ENCODE measurements at regions not wholly inside any gene's neighbourhood (a gene's known extent, or its start where the extent isn't known, plus 50 kb on each side); places are given as distances from the start of the nearest gene placed in this dataset.
"Not testable (repeated sequence)": the region's sequence is repeated elsewhere in the genome, so short reads cannot be mapped to it uniquely, and the experiment has no call there.

DNA sequence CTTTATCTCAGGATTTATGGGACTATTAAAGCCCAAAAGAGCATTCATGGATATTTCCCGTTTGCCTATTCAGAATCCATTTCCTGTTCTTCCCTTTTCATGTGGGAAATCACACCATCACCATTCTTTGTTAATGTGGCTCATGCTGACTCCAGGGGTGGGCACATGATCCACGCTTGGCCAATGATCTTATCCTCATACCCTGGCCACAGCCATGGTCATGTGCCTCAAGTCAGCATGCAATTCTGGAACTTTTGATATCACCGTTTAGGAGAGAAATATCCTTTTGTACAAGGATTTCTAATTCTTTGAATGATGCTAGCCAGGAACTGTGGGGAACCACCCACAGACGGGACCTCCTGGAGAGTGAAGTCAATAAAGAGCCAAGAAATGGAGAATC lies 272.2 kb downstream of the PRELID2 start:
- DNase-seq, result no peak

DNA sequence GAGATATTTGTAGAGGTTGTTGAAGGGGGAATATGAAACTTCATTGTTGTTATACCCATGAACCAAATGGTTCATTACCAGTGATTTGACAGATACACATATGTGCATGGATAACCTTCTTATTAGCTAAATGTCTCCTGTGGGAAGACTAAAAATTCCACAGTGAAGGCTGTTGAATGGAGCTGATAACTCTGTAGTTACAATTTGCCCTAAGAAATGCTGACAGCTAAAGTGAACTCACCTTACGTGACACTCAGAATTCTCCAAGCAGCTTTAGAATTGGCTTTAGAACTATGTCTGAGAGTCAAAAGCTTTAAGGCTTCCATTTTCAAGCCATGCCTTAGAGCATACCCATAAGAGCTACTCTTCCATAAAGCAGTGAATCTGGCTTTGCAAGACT lies 276.9 kb downstream of the PRELID2 start:
- no peak for DNase-seq

DNA sequence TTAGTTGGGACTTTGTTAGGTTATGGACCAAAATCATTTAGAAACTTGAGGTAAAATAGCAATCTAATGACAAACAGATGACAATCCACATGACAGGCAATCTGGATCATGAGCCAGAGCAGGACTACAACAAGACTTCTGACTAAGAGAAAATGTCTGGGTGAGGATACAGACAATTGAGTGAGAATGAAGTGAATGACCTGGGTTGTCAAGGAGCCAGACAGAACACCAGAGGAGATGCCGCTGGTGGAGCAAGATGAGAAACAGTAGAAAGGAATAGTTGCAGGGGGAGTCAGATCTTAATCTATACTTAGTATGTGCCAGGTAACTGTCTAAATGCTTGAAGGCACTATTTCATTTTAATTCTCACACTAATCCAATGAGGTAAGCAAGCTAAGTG lies 277.8 kb downstream of the PRELID2 start:
- no peak for DNase-seq

DNA sequence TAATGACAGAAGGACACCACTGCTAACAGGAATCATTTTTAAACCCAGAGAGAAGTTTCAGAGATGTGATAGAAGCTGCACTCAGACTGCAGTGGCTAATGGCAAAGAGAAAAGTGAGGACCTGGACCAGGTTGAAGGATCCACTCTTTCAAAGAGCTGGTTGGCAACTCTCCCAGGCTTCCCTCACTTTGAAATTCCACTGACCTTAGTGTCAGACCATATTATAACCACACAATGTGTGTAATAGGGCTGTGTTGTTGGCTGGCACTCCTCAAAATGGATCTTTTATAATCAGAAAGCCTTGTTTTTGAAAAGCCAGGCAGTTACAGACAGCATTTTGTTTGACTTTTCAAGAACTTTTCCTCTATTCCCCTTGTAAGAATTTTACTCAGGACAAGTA lies 280.7 kb downstream of the PRELID2 start:
- no peak for DNase-seq

DNA sequence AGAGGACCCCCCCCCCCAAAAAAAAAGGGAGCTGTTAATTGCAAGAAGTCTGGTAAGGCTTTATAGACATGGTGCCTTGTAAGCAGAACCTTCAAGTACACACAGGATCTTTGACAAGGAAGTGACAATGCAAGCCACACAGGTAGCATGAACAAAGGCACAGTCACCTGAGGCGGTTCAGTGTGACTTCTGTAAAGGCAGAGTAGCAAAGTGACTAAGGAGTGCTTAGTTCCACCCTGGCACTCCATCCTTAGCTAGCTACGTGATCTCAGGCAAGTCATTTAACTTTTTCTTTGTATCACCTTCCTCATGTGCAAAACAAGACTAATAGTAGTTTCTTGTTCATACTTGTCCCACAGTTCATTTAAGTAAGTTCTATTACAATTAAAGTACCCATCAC lies 282.0 kb downstream of the PRELID2 start:
- DNase-seq, result no peak

DNA sequence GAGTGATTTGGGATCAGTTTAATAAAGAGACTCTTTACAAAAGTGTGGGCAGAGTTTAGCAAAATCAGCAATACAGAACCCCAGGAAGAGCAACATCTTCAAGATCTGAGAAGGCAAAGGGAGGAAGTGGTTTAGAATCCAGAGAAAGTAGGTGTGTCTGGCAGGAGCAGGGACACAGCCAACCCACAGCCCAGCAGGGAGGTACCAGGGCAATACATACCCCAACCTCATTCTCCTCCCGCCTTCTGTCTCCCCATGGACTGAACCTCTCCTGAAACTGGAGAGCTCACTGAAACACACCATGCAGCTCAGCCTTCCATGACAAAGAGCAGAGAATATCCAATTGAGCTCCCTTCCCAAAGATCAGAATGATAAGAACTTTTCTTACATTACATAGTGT lies 283.4 kb downstream of the PRELID2 start:
- no peak for DNase-seq

DNA sequence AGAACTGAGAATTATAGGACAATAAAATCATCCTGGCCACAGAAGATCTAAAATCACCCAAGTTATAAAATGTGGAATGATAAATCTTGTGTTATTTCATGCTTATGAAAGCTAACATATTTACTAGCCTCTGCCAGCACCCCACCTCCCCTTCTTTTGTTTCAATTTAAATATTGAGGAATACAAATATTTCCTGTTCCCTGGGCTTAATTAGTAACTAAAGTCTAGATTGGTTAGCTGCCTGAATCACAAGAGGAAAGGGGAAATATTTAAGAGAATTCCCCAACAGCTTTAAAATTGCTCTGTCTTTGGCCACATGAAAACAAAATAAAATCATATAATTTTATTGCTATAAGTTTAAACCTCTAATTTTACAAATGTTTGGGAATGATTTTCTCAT lies 287.0 kb downstream of the PRELID2 start:
- no peak for DNase-seq

DNA sequence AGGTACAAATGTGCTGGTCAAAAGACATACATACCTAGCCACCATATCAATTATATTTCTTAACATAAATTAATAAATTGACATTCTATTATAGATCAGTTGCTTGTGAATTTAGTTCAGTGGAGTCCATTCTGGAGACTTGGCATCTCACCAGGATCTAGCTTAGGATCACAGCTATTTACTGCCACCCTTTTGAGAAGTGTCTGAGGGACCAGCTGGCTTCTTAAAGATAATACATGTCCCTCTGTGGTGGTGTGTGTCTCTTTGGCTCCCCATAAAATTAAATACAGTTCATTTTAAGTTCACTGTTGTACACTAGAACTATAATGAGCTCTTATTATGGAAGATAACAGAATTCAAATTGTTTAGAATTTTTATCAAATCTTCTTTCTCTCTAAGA lies 290.7 kb downstream of the PRELID2 start:
- DNase-seq, result no peak

DNA sequence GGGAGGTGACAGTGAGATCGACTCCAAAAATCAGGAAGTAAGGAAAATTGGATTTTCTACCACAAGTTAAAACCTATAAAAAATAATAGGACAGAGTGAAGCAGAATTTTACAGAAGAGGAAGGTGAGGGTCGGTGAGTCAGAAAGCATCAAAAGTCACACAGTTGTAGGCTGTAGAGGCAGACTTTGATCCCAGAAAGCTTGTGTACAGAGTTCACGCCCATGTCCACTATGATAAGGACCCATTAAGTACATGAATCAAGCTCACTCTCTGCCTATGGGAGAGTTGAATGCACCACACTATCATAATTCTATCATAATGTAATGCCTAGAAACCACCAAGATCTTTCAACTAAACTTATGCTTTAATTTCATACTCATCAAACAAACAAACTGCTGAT lies 291.2 kb downstream of the PRELID2 start:
- DNase-seq, result no peak

DNA sequence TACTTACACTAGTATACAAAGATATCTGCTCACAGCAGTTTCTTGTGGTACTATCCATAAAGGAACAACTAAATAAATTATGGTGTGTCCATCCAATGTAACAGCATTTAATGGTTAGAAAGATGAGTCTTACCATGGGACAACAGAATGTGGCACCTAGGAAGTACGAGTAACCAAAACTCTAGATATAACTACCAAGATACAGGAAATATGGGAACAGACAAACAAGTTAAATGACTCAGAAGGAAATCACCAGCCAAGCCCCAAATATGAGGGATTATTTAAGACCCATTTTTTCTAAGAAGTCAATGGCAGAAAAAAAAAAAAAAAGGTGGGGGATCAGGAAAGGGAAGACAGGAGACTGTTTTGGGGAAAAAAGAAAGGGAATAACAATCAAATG lies 294.8 kb downstream of the PRELID2 start:
- no peak for DNase-seq

DNA sequence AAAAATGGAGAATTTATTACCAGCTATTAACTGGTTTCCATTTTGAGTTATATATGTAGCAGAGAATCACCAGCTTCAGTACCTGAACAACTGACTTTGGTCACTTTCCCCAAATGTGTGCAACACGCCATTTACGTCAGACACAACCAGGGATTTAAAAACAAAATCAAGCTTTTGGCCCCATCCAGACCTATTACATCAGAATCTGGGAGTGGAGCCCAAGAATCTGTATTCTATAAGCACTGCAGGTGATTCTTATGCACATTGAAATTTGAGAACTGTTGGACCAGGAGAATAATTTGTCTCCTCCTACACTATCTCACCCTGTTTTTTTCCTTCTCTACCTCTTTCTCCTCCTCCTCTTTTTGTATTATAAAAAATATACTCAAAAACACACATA lies 295.9 kb downstream of the PRELID2 start:
- no peak for DNase-seq

DNA sequence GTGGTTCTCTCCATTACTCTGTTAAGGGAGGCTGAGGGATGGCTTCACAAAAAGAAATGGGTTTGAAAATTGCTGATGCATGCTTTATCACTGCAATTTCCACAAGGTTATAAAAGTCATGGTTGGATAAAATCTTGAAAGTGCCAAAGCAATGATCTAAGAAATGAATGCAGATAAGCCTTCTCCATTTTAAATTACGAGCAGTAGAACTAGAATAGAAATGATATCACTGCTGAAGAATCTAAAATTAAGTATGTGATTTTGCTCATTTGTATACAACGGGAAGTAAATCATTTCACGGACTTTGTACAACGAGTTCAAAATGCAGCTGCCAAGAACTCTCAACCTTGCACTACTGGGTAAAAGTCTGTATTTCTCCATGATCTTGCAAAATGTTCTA lies 299.0 kb downstream of the PRELID2 start:
- no peak for DNase-seq

DNA sequence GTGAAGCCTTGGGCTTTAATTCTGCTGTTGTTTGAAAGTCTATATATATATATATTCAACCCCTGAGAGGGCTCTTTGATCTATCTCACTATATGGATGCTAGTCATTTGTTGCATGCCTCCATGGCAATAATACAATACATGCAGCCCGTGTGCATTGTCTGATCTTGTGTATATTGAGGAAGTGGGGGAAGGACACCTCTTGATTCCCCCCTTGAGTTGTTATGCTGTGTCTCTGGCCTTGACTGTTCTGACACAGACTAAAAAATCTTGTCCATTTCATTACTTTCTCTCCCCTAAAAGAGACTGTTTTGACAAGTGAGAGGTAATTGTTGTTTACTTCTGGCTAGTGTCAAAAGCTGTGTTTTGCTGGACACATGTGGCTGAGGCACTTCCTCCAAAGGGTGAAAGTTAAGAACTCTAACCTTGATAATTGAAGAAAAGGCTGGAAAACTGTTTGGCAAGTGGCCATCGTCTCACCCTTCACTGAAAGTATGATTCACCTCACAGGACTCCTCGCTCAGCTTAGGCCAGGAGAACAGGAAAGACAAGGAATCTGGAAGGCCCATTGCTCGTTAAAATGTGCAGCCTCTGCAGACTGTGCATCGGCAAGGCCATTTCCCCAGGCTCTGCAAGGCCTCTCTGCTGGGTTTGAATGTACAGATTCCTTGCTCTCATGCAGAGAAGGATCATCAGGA lies 304.0 kb downstream of the PRELID2 start:
- DNase-seq, result no peak

DNA sequence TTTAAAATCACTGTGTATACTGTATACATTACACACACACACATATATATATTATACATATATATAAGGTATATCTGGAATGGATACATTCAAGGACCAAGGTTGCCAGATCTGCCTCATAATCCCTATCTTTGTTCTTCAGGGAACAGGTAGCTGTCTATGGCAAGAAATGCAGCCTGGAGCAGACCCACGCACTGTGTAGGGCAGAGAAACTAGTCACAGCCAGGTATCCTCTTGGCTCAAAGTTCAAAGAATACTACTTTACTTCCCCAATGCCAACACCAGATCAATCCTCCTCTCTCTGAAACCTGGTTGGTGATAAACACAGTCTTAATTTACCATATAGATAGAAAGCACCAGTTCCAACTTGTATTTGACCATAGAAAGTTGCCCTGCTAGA lies 313.6 kb downstream of the PRELID2 start:
- no peak for DNase-seq

DNA sequence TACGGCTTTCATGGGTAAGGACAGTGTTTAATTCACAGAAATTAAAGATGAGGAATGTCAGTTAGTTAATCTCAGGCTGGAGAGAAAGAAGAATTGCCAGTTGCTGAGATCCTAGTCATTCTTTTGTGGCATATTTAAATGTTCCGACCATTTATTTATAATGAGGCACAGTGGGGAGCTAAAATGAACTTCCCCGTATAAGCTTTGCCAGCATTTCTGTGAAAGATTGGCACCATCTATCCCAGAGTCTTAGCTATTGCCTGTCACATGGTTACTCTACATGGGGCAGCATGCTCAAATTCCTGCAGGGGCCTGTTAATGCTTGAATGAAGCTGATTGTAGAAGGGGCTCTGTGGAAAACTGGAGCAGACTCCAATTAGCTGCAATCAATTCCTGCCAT lies 314.1 kb downstream of the PRELID2 start:
- DNase-seq, result no peak

DNA sequence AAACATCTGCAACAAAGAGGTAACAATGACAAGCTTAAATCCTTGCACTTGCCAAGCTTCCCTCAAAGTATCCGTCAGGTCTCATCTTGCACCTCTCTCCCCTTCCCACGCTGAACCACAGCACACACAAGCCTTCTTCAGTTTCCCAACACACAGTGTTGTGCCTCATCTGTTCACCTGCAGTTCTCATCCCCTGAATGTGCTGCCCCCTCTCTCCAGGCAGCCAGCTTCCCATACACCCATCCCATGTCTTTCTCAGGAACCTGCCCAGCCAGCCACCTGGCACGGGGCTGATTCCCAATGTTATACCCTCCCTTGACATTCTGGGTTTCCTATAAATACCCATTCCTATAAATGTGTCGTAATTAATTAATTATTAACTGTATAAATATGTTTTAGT lies 314.8 kb downstream of the PRELID2 start:
- no peak for DNase-seq

DNA sequence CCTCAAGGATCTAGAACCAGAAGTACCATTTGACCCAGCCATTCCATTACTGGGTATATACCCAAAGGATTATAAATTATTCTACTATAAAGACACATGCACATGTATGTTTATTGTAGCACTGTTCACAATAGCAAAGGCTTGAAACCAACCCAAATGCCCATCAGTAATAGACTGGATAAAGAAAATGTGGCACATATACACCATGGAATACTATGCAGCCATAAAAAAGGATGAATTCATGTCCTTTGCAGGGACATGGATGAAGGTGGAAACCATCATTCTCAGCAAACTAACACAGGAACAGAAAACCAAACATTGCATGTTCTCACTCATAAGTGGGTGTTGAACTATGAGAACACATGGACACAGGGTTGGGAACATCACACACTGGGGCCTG lies 317.6 kb downstream of the PRELID2 start:
- not testable (repeated sequence) for DNase-seq

DNA sequence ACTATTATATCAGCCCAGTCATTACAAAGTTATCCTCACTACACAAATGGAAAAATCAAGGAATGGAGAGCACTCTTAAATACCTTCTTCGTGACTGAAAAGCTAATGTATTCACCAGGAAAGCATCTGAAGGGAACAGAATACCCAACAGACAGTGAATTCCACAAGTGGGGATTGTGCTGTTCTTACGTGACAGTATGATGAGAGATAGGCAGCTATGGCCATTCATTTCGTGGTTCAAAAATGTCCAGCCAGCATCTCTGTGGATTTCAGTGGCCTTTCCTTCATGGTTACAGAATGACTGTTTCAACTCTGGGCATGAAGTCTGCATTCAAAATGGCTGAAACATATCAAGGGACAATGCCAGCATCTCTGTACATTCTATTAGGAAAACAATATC lies 323.8 kb downstream of the PRELID2 start:
- DNase-seq, result no peak

DNA sequence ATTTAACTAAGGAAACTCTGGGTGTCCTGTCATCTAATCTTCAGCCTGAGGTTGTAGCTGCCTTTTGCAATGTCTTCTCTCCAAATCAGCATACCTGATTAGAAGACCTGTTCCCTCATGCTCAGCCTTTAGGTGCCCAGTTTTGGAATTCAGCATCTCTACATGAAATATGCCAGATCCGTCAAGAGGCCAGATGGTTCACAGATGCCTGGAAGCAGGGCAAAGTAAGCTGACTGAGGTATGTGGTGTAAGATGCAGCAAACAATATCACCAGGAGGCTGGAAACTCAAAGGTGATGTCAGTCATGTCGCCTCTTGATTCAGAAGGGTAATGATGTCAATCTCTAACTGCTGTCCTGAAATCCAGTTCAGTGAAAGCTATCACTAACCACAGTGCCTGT lies 324.4 kb downstream of the PRELID2 start:
- DNase-seq, result no peak

DNA sequence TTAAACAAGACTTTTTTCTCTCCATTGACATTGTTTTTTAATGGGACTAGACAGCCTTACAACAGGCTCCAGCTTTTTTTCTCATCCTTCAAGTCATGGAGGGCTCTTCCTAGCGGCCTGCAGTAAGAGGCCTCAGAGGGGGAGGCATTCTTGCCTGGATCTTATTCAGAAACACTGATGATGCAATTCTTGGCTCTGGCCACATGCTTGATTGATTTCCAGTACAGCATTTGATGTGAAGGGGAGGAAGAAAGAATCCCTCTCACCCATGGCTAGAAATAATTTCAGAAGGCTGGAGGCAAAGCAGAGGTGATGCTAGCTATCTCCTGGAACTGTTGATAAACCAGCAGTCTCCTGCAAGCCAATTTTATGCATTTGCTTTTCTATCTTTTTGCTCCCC lies 324.8 kb downstream of the PRELID2 start:
- no peak for DNase-seq

DNA sequence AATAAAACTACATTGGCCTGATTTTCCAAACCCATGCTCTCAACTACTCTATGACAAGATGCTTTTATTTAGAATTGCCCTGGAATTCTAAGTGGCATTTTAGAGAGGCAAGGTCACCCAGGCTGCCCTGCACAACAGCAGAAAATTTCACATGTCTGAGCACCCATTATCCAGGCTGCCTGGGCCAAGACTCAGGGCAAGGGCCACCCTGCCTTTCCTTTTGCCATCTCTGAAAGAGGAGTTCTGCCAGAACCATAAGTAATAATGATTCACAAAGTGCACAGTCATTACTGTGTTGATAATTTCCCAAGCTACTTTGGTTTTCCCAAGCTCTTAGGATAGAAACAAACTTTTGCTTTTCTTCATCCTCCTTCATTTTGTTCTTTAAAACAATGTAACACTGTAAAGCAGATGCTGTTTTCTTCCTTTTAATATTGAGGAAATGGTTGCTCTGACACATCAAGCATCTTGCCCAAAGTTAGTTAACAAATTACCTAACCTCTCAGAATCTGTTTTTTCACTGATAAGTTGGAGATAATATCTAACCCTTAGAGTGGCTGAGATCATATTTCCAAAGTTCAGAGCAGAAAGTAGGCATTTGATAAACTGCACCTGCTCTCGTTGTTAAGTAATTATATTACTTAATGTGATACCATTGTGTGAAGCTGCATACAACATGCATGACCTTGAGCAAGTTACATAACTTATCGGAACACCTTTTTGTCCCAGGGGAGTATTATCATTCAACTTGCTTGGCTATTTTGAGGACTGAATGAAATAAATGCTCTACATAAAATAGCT lies 325.6 kb downstream of the PRELID2 start:
- DNase-seq, result no peak

DNA sequence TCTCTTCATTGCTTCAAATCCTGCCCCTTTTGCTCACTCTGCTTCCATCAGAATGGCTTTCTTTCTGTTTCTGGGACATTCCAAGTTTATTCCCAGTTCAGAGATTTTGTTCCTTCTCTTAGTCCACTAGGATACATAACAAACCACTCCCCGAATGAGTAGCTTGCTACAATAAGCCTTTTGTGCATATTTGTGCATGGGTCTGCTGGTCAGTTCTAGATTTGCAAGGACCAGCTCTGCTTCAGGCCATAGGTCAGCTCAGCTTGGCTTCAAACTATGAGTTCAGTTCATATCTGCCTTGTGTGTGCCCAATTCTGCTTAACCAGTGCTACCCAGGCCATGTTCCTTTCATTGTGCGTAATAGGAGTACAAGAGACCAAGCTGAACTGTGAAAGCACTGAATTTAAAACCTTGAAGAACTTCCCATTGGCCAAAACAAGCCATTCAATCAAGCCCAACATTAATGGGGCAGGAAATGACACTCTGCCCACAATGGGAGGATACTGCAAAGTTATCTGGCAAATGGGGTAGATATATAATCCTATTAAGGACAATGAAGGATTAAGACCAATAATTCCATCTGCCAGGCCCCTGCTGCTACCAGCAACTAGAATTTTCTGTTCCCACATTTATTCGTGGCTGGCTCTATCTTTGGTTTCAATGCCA lies 328.8 kb downstream of the PRELID2 start:
- DNase-seq, result no peak

DNA sequence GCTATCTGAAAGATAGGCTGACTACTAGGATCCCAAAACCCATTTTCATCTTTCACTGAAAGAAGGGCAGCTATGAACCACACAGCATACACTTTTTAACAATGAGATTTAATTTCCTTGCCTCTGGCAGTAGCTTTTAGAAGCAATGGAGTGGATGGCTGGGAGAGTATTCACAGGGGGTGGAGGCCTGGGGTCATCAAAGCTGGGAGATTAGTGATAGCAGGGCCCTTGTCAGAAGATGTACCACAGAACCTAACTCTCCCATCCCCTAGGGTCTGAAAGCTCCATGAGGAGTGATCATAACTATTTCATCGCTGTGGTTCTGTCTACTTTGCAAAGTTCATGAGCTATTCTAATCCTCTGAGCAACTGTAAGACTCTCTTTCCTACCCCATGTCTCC lies 332.2 kb downstream of the PRELID2 start:
- no peak for DNase-seq

DNA sequence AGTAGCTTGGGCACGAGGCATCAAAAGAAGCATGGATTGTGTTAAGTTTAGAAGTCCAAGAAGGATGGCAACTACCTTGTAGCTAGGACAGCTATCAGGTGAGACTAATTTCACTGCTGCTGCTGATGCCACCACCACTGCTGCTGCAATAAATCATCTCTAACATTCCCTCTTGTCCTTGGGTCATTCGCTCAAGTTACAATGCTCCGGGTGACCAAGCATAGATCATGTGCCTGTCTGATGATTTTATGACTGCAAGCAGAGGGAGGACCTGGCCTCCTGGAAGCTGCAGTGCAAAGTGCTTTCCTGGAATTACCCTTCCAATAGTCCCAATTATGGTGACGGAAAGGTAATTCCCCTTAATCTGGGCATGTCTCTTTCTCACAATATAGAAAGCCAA lies 334.4 kb downstream of the PRELID2 start:
- no peak for DNase-seq

Measured in NCI-H1694 (cell line).